Stimulated activated CD8-positive, alpha-beta memory T cell treated with anti-CD3 and anti-CD28 coated beads, Interleukin-15, amount 100 ng/mL, for 48 hours (primary cell): ENCODE measurements at regions not wholly inside any gene's neighbourhood (a gene's known extent, or its start where the extent isn't known, plus 50 kb on each side); places are given as distances from the start of the nearest gene placed in this dataset.

Experiments used
- DNase-seq, 2 donors: peaks; one replicate each; pipeline ENCODE4 v3.0.0-alpha.2; 2020; ENCODE audit warnings: low read depth in 2 of 2

DNA sequence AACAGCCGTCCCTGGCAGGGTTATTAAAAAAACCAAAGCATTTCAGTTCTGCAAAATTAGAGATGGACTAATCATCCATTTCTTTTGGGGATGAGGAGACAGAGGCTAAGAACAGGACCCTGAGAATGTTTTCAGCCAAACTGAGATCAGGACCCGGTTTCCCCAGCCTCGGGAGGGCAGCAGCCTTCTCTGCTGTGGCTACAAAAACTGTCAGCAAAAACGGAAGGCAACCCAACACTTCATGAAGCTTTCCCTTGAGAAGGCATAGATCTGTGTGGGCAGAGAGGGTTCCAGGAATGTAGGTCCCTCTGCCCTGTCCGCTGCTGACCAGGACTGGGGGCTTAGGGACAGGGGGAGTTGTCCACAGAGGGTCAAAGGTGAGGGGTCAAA, 313.5 kb downstream of the TCERG1L start:
- DNase-seq = no peak

GRCh38 chr10:130998642-130999041, 312.9 kb downstream of the TCERG1L start:
- DNase-seq = no peak

DNA sequence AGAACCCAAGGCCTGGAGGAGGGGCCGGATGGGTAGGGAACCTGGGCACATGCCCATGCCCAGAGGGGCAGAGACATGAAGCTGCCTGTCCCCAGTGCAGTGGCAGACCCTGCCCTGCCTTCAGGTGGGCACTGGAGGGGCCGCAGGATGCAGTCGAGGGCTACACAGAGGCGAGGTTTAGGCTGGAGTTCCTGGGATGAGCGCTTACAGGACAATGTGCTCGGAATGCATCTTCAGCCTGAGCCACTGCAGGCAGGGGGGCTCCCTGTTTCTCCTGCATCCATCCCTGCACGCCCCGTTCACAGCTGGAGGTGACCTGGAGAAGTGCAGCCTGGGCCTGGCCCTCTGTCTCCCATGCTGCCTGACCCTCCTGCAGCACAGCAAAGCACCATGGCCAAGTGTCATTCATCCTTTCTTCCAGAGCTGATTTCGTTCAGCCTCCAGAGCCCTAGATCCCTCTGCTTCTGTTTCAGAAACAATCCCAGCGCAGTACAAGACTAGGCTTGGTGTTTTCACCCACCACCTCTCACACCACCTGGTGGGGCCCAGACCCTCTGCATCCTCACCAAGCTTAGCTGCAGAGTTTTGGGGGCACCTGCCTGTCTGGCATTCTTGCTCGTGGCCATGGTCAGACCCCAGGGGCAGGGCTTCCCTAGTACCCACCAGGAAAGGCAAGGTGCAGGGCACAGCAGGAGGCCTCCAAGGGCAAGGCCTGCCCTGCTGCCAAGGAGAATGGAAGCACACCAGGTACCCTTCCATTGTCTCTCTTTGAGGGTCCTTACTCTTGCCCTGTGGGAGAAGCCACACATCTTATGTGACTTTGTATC, 311.9 kb downstream of the TCERG1L start:
- no peak for DNase-seq

- no peak for DNase-seq
Measured at GRCh38 chr10:131000244-131000643, 311.3 kb downstream of the TCERG1L start.

GRCh38 chr10:131000743-131001142, 310.8 kb downstream of the TCERG1L start:
- DNase-seq = no peak

DNA sequence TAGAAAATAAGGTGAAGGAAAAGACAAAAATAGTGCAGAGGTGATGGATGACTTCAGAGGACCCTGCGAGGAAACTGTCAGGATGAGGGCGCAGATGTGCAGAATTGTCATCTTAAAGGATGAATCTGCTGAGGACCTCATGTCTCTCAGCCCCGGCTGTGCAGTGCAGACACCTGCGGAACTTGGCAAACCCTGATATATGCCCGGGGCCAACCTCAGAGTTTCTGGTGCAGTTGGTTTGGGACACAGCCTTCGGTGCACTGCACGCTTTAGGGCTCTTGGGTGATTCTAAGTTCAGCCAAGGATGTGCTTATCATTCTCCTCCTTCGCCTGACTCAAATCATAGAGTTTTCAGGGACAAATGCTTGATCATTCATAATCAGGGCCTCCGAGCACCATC, 310.1 kb downstream of the TCERG1L start:
- DNase-seq = no peak

DNA sequence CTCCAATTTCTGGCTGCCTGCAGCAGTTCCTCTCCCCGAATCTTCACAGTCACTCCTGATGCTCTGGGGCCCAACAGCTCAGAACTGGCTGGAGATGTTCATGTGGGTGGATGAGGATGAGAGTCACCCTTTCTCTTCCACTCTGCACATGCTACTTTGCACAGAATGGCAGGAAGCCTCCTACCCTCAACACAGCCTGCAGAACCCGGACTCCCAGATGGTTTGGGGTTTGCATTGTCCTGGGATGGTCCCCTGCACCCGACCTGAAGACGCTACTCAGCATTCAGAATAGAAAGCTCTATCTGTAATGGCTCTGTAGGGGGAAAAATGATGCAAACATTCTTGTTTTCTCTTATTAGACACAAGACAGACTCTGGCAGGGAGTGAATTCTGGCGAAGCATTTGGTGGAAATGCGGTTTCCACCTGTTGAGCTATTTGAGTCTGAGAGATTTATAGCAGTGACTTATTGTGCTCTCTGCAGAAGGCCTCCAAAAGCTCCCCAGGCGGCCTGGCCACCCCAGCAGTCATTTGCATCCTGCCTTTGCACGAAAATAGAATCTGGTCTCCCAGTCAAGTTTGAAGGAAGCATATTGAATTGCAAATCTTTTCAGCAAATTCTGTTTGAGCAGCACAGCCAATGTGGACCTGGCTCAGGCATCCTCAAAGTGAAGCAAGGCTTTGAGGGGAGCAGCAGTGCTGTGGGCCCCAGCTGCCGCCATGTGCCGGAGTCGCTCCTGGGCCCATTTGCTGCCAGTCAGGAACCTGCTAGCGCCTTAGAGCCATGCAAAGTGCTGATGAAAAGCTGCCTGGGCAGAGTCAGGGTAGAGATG, 309.3 kb downstream of the TCERG1L start:
- DNase-seq = no peak

DNA sequence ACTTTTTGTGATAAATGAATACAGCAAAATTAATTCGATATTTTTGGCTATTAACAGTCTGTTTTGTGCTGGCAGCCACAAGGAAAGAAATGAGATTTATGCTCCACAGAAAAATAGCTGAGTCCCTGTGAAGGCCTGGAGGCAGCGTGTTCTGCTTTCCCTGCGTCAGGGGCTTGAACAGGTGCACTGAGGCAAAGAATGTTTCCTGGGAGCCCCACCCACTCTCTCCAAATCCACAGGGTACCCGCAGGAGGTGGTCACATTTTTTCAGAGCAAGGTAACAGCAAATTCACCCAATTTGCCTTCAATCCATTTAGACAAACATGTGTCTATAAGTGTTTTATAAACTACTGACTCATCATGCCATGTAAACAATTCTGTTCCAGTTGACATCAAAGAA, 308.1 kb downstream of the TCERG1L start:
- no peak for DNase-seq

DNA sequence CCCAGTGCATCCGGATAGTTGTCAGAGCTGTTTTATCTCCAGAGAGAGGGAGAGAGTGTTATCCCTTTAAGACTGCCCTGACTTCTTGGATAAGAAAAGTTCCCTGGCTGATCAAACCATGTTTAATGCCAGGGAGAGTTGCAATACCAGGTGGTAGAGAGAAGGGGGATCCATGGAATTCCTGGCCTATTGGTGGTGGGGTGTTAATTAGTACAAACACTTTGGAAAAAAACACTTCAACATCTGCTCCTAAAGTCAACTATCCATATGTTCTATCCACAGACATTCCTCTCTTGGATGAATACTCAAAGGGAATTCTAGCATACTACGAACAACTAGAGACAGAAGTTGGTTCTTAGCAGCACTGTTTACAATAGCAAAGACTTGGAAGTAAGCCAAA, 307.2 kb downstream of the TCERG1L start:
- DNase-seq = no peak

- no peak for DNase-seq
Measured at GRCh38 chr10:131006458-131007256, 304.9 kb downstream of the TCERG1L start.

- no peak for DNase-seq
Measured at GRCh38 chr10:131009791-131010190, 301.7 kb downstream of the TCERG1L start.

- DNase-seq = no peak
Measured at GRCh38 chr10:131010965-131011575, 300.5 kb downstream of the TCERG1L start.

GRCh38 chr10:131011936-131012640, 299.4 kb downstream of the TCERG1L start:
- no peak for DNase-seq

DNA sequence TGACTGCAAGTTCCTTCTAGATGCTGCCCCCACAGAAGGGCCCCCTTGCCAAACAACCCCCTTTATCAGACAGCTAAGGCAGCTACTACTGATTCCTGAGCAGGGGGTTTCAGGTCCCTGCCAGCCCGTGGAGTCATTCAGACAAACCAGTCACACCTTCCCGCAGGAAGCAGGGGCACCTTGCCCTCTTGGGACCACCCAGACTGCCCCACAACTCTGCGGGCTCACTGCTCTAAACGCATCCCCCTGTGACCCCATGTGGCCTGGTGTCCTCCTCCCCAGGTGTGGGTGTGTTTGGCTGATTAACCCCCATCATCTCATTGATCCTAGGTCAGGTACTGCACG, 298.9 kb downstream of the TCERG1L start:
- DNase-seq = no peak

DNA sequence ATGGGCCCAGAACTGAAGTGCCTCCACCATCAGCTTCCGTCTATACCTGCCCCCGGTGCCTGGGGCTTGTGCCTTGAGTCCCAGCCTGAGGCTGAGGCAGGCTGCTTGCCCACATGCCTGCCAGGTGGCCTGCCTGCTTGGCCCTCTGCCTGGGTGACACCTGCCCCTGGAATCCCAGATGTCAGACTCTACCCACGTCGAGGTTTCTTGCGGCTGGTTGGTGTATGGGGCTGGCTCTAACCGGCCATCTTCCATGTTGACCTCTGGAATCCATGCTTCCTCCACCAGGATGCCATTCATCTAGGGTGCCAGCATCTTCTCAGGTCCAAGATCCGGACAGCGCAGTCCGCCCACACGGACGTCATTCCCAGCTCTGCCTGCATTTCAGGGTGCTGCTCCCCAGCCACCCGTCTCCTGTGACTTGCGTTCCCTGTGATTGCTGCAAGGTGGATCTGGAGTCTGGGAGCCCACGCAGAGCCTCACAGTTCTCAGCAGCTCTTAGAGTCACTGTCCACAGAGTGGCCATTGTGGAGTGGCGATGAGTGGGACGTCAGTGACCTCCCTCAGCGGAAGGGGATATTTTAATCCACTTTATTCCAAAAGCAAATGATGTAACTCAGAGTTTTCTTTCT, 298.1 kb downstream of the TCERG1L start:
- no peak for DNase-seq

GRCh38 chr10:131014271-131014670, 297.2 kb downstream of the TCERG1L start:
- DNase-seq = no peak

DNA sequence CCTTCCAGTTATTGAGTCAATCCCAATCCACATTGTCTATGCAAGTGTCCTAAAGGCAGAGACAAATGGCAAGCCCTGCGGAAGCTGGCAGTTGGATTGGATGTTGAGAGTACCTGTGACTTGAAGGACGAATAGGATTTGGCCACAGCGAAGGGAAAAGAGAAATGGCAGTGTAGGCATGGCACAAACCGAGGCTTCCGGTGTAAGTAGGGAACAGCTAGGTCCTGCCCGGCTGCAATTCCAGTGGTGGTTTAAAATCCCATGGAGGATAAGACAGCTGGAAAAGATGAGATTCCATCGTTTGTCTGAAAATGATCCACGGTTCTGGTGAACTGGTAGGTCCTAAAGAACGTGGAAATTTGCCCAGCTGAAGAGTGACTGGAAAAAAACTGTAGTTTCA, 296.2 kb downstream of the TCERG1L start:
- no peak for DNase-seq

- DNase-seq = no peak
Measured at GRCh38 chr10:131016556-131016955, 295.0 kb downstream of the TCERG1L start.

DNA sequence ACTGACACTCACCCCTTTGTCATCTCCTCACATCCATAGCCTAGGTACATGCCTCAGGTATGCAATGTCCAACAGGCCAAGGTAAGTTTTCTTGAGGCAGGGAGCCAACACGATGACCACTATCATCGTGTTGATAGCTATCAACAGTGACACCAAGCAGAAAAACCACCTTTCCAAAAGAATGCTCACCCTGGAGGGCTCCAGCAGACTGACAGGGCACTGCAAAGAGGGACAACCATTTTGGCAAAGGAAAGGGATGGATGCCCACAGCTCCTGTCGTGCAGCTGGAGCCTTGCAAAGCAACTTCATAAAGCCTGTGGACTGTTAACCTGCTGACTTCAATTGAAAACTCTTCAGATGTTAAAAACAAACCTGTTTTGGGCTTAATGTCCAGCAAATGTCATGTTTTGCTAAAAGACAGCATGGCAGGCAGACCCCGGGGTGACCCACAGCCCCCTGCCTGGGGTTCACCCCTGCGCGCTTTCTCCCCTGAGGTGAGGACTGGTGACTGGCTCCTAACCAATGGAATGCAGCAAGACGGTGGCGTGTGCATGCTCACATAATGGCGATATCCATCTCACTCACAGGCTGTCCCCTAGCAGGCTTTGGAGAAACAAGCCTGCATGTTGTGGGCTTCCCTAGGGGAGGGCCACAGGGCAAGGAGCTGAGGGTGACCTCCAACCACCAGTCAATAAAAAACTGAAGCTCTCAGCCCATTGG, 293.8 kb downstream of the TCERG1L start:
- no peak for DNase-seq

DNA sequence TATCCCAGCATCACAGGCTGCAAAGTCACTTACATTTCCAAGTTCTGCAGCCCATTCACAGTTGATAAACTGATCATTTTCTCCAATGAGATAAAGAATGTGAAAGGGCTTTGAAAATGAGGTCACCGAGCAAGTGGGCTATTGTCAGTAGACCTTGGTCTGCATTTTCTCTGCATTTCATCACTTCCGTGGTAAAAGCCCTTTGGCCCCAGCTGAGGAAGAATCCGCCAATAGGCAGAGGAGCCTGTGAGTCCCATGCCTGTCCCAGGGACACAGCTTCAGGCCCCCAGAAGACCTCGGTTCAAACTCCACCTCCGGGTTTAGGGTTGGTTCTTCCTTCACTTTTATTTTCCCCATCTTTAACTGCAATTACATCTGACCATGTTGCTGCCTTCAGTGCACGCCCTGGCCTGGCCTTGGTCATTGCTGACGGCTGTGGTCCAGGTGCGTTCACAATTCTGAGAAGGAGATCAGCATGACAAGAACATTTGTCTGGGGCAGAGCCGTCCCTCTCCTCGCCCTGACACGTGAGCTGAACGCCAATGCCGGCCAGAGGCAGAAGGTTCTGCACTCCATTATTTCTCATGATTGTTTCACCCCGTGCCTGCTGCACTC, 292.5 kb downstream of the TCERG1L start:
- no peak for DNase-seq
